Activated CD4-positive, CD25-positive, alpha-beta regulatory T cell (primary cell): ENCODE measurements at regions not wholly inside any gene's neighbourhood (a gene's known extent, or its start where the extent isn't known, plus 50 kb on each side); places are given as distances from the start of the nearest gene placed in this dataset.
A peak's percentile ranks its signal among the peaks of the same experiment; 100 is the strongest.

Experiments
- DNase-seq, 4 experiments: peaks; one replicate each; lab custom pipeline; 2025; lab: John Stamatoyannopoulos, UW

- DNase-seq, result no peak
Observed at GRCh38 chr9:90100014-90100413, 495.2 kb downstream of the GADD45G start.

- peak; percentile 9 to 48 (median 42) for DNase-seq
Observed at GRCh38 chr9:90102292-90102901, 497.6 kb downstream of the GADD45G start.

GRCh38 chr9:90103771-90104170 is 499.0 kb downstream of the GADD45G start:
- no peak for DNase-seq

- DNase-seq, result no peak
Observed at GRCh38 chr9:90105773-90106172, 501.0 kb downstream of the GADD45G start.

GRCh38 chr9:90107040-90107725 is 502.4 kb downstream of the GADD45G start:
- no peak for DNase-seq

GRCh38 chr9:90107726-90108655 is 503.2 kb downstream of the GADD45G start:
- DNase-seq, result no peak

- DNase-seq, result no peak
Observed at GRCh38 chr9:90112788-90113187, 508.0 kb downstream of the GADD45G start.

- no peak for DNase-seq
Observed at GRCh38 chr9:90114641-90115425, 510.0 kb downstream of the GADD45G start.

GRCh38 chr9:90121762-90122161 is 517.0 kb downstream of the GADD45G start:
- no peak for DNase-seq

GRCh38 chr9:90124961-90125360 is 517.7 kb downstream of the DIRAS2 start:
- no peak for DNase-seq

- DNase-seq, result no peak
Observed at GRCh38 chr9:90127923-90128322, 514.7 kb downstream of the DIRAS2 start.

- DNase-seq, result no peak
Observed at GRCh38 chr9:90128587-90129190, 513.9 kb downstream of the DIRAS2 start.

GRCh38 chr9:90129446-90129845 is 513.2 kb downstream of the DIRAS2 start:
- DNase-seq, result no peak

- DNase-seq, result no peak
Observed at GRCh38 chr9:90131568-90131967, 511.1 kb downstream of the DIRAS2 start.

- DNase-seq, result no peak
Observed at GRCh38 chr9:90132866-90133265, 509.8 kb downstream of the DIRAS2 start.

- no peak for DNase-seq
Observed at GRCh38 chr9:90137801-90138200, 504.8 kb downstream of the DIRAS2 start.

- no peak for DNase-seq
Observed at GRCh38 chr9:90140131-90140818, 502.3 kb downstream of the DIRAS2 start.

GRCh38 chr9:90141723-90142122 is 500.9 kb downstream of the DIRAS2 start:
- no peak for DNase-seq

GRCh38 chr9:90142580-90142979 is 500.0 kb downstream of the DIRAS2 start:
- DNase-seq, result peak; percentile 7 to 43 (median 13)

GRCh38 chr9:90147426-90147825 is 495.2 kb downstream of the DIRAS2 start:
- DNase-seq, result no peak

GRCh38 chr9:90156318-90156717 is 486.3 kb downstream of the DIRAS2 start:
- DNase-seq, result no peak
